ENCODE measurements at regions not wholly inside any gene's neighbourhood (a gene's known extent, or its start where the extent isn't known, plus 50 kb on each side); places are given as distances from the start of the nearest gene placed in this dataset.
A peak's percentile ranks its signal among the peaks of the same experiment; 100 is the strongest.
"Not testable (repeated sequence)": the region's sequence is repeated elsewhere in the genome, so short reads cannot be mapped to it uniquely, and the experiment has no call there.

- no peak for DNase-seq (ENCODE audit: low spot score)
Measured at GRCh38 chr4:108458681-108459080, 161.7 kb upstream of the RPL34 start.

- DNase-seq (ENCODE audit: low spot score): no peak
Measured at GRCh38 chr4:108454227-108454626, 166.1 kb upstream of the RPL34 start.

GRCh38 chr4:108453366-108453765, 167.0 kb upstream of the RPL34 start:
- no peak for DNase-seq (ENCODE audit: low spot score)

DNA sequence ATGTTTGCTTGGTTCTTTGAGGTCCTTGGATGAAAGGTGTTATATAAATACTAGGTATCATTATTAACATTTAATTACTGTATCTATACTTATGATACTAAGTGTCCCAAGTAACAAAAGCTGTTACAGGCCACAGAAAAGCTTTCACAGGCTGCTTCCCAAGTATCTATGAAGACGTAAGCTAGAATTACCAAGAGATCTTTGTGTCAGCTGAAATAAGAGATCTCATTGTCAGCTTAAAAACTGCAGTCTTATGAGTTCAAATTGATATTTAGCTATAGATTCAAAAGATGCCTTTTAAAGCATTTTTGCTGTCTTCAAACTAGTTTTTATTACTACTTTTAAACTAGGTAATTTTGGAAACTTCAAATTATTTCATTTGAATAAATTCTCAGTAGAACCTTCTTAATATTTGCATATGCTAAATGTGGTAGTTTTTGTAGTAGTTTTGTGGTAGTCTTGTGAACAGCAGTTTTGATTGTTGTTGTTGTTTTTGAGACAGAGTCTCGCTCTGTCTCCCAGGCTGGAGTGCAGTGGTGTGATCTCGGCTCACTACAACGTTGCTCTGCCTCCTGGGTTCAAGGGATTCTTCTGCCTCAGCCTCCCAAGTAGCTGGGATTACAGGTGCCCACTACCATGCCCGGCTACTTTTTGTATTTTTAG, 170.0 kb upstream of the RPL34 start:
- no peak for DNase-seq (ENCODE audit: low spot score)

DNA sequence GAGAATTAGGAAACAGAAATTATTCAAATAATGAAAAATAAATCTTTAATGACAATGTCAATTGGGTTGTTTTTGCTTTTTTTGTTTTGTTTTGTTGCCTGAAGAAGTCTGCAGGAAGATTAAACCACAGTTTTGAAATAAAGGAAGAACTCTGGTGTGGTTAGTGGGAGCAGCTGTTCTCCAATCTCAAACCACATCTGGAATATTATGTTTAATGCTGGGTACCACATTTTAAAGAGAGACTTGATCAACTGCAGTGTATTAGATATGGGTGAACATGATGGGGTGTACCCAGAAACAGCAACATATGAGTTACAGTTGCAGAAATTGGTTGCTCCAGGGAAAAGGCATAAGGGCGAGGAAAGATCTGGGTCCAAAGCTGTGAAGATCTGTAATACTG, 171.2 kb upstream of the RPL34 start:
- no peak for DNase-seq (ENCODE audit: low spot score)

DNA sequence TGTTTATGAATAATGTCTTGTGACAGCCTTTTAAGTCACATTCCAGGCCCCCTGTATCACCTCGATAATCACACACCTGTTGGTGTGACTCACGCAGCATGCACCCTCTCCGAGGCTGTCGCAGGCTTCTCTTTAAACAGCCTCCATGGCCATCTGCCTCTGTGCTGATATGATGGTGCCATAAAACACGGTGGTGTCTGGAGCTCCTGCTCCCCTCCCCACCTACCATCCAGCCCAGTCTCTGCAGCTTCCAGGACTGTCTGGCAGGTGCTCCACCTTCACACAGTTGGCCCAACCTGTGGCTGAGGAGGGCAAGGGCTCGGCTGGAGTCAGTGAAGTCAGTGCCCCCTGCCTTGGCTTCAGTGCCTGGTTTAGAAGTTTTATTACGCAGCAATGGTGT, 173.8 kb upstream of the RPL34 start:
- peak; percentile 17 for DNase-seq (ENCODE audit: low spot score)

- DNase-seq (ENCODE audit: low spot score): no peak
Measured at GRCh38 chr4:108445716-108446115, 174.7 kb upstream of the RPL34 start.

GRCh38 chr4:108443585-108443984, 176.8 kb upstream of the RPL34 start:
- no peak for DNase-seq (ENCODE audit: low spot score)

DNA sequence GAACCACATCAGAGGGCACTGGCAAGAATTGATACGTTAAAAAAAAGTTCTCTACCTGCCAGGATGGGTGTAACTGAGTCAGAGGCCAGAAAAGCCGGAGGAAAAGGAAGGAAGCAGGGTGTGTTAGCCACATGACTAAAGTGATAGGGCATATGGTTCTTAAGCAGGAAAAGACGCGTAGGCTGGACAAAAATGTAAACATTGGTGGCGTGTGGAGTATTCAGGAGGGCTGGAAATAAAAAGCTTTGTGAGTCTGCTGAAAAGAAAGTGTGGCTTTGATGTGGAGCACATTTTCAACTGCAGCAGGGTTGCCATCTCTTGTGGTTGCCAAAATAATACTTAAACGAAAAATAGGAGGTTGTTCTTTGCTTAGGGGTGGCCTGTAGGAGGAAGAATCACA, 186.5 kb upstream of the RPL34 start:
- no peak for DNase-seq (ENCODE audit: low spot score)

- not testable (repeated sequence) for DNase-seq (ENCODE audit: low spot score)
Measured at GRCh38 chr4:108433394-108433793, 187.0 kb upstream of the RPL34 start.

DNA sequence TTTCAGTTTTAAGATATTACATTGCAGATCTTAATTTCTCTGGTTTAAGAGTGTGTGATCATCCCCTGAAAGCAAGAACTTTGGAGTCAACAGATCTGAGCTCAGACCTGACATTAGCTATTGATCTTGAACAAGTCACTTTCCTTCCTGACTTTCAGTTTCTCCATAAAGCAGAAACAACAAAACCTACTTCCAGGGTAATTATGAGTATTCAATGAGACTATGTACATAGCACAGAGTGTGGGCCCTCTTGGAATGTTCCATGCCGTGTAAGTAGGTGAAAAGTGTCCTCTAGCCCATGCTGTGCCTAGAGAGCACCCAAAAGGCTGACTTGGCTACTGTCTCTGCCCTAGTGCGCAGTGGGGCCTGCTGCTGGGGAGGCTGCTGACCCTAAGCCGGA, 188.0 kb upstream of the RPL34 start:
- no peak for DNase-seq (ENCODE audit: low spot score)

GRCh38 chr4:108431986-108432385, 188.4 kb upstream of the RPL34 start:
- no peak for DNase-seq (ENCODE audit: low spot score)

DNA sequence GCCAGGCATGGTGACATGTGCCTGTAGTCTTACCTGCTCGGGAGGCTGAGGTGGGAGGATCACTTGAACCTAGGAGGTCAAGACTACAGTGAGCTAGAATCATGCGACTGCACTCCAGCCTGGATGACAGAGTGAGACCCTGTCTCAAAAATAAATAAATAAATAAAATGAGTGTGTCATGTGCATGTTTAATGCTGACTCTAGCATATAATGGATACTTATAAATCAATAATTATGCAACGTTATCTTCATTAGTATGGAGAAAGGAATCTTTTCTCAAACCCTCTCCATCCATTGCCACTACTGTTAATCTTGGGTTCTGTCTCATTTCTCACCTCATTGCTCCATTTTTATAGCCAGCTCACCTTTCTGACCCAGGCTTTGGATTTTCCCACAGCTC, 189.5 kb upstream of the RPL34 start:
- no peak for DNase-seq (ENCODE audit: low spot score)

GRCh38 chr4:108429662-108430061, 190.7 kb upstream of the RPL34 start:
- no peak for DNase-seq (ENCODE audit: low spot score)

DNA sequence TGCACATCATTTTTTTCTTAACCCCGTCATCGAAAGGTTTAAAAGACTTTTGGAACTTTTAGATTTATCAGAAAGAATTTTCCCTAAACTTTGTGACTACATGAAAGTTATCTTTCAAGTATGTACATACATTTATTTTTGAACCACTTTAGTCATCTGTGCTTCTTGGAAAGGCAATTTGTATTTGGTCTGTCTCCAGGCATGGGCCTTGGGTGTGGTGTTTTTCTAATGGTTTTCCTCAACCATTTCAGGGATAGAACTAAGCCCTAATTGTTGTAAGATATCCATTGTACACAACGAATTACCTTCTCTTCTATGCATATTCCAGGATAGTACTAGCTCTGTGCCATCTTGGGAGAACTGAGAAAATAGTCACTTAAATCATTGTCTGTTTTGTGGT, 191.5 kb upstream of the RPL34 start:
- no peak for DNase-seq (ENCODE audit: low spot score)

DNA sequence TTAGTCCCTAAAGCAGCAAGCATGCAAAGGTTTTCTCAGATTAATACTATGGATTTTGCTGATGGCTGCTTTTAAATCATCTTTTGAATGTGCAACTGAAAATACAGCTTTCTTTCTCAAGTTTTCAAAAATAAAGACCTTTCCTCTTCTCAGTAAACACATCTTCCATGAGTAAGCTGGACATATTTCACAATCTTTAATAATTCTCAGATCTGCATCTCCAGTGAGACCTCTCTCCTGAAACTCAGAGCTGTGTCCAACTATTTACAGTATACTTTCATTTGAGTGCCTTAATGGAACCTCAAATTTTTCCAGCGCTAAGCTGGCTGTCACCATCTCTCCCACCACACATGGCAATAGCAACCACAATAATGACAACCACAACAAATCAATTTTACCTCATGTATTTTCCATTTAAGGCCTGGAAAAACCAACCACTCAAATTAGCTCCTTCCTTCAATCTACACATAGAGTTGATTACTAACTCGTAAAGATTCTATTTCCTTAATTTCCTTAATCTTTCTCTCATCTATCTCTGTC, 192.4 kb upstream of the RPL34 start:
- DNase-seq (ENCODE audit: low spot score): no peak

GRCh38 chr4:108426493-108426892, 193.9 kb upstream of the RPL34 start:
- DNase-seq (ENCODE audit: low spot score): no peak

DNA sequence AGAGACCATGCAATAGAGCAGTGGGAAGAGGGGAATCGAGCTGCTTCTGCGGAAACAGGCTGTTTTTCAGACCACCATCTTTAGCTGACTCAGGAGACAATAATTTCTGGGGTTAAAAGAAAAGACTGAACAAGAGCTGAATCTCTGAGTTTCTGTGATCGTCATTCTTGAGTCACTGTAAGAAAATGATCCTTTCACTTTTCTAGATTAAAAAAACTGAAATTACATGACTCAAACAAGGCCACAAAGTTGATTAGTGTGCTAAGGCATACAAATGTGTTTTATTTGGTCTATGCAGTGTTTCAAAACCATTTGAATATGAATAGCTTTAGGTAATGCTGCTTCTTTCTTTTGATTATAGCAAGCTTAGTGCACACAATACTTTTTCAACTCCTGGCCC, 194.4 kb upstream of the RPL34 start:
- DNase-seq (ENCODE audit: low spot score): no peak

GRCh38 chr4:108417923-108418322, 202.5 kb upstream of the RPL34 start:
- no peak for DNase-seq (ENCODE audit: low spot score)

DNA sequence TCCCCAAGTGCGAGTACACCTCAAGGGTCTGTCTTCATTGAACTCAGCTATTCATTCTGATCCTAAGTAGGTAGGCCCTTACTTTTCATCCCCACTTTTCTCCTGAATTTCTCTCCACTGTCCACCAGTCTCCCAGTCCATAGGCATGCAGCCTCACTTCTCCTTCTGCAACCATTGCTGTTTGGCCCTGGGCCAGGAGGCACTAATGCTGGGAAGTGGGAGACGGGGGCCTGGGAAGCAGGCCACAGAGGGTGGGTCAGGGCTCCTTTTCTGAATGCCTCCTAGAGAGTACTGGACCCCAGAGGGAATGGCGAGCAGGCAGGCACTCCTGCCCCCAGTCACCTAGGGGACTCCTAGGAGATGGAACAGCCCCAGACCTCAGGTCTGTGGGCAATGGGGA, 203.5 kb upstream of the RPL34 start:
- DNase-seq (ENCODE audit: low spot score): no peak

DNA sequence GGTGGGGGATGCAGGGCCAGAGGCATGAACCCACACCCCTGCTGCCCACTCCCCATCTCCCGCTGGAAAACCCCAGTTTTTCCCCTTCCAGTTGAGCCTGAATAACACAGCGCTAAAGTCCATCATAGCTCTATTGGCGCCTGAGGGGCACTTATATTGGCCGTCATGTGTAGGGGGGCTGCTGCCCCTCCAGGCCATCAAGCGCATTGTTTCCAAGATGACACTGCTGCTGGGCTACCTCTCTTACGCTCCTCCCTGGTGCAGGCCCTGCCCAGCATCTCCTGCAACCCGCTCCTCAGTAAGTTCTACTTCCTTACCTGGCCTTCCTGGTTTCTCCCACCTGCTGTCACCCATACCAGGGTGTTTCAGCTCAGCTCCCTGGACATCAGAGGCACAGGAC, 205.0 kb upstream of the RPL34 start:
- DNase-seq (ENCODE audit: low spot score): no peak

DNA sequence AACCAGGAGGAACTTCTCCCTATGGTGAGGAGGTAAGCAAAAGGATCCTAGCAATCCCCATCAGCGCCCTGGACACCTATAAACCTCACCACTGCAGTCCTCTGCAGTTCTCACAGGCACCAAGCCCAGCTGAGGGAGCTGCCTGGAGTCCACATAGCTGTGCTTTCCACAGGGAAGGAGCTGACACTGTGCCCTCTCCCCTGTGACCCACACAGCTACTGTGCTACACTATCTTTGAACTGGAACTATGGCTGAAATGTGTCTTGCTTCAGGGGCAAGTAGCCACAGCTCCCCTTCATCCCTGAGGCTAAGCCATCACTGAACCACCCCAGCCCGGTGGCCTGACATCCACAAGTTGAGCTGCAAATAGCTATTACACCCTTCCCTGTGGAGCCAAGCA, 208.5 kb upstream of the RPL34 start:
- no peak for DNase-seq (ENCODE audit: low spot score)

DNA sequence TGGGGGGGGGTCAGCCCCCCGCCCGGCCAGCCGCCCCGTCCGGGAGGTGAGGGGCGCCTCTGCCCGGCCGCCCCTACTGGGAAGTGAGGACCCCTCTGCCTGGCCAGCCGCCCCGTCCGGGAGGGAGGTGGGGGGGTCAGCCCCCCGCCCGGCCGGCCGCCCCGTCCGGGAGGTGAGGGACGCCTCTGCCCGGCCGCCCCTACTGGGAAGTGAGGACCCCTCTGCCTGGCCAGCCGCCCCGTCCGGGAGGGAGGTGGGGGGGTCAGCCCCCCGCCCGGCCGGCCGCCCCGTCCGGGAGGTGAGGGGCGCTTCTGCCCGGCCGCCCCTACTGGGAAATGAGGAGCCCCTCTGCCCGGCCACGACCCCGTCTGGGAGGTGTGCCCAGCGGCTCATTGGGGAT, 210.7 kb upstream of the RPL34 start:
- DNase-seq (ENCODE audit: low spot score): not testable (repeated sequence)

- DNase-seq (ENCODE audit: low spot score): no peak
Measured at GRCh38 chr4:108405586-108405985, 214.8 kb upstream of the RPL34 start.

Data from HuH-7 (cell line).